HepG2 (cell line): ENCODE measurements at regions not wholly inside any gene's neighbourhood (a gene's known extent, or its start where the extent isn't known, plus 50 kb on each side); places are given as distances from the start of the nearest gene placed in this dataset.

Experiments used
- ATAC-seq: fragments of 200-7000 bp; cut with Tn5 transposase; 3 replicates; pipeline ENCODE4 v1.9.1; 2020; ENCODE audit warnings: mild to moderate bottlenecking, moderate library complexity
- BruUV-seq: library from RNA; stranded (reverse); fragments of 400-500 nt; replicated peaks from 2 replicates; lab custom pipeline; 2021; lab: Mats Ljungman, UMichigan
- CTCF ChIA-PET: fragments of 300-600 bp; formaldehyde crosslinking; extraction: SDS; loops from one replicate; lab custom pipeline; 2021; ENCODE audit warnings: low total read pairs, inconsistent platforms, low intra/inter-chr PET ratio; lab: Yijun Ruan, JAX
- POLR2A ChIA-PET: fragments of 350-600 bp; sonication (Branson Sonifier 250); formaldehyde crosslinking; loops from one replicate; lab custom pipeline; 2020; ENCODE audit warnings: antibody characterized with exemption, inconsistent platforms; lab: Yijun Ruan, JAX
- DNase-seq: peaks from one replicate; pipeline ENCODE4 v3.0.0-alpha.2; 2015; ENCODE audit warnings: low spot score
- FAIRE-seq: peaks from 3 replicates; lab custom pipeline; 2011; peaks lifted over from hg19 to GRCh38; lab: Jason Lieb, UNC
- H2AFZ ChIP-seq: one replicate; pipeline ENCODE4 v1.6.1; 2011; ENCODE audit warnings: low read length, inconsistent platforms
- H3K27ac ChIP-seq: fragments of 300-600 bp; 3 replicates; pipeline ENCODE4 v1.8.0; 2011; ENCODE audit warnings: mixed run types, mild to moderate bottlenecking, mixed read lengths, low read length, inconsistent platforms; ENCODE audit not compliant: insufficient read depth; ENCODE audit errors: extremely low read length
- H3K27me3 ChIP-seq, 2 experiments: fragments of 200-600 bp in 1 of 2; 2 replicates in 1 of 2; 3 replicates in 1 of 2; pipeline versions ENCODE4 v1.6.0 to v1.8.0; 2011; ENCODE audit warnings: low read length in 2 of 2, mild to moderate bottlenecking in 2 of 2, moderate library complexity in 2 of 2, inconsistent platforms in 1 of 2; ENCODE audit not compliant: insufficient read depth in 2 of 2, control insufficient read depth in 1 of 2
- H3K36me3 ChIP-seq, 2 experiments: fragments of 200-600 bp in 1 of 2; replicated peaks in 1 of 2; 2 replicates in 1 of 2; 3 replicates in 1 of 2; pipeline versions ENCODE4 v1.5.1 to v1.8.0; 2011; ENCODE audit warnings: low read length in 2 of 2, inconsistent platforms in 1 of 2; ENCODE audit not compliant: insufficient read depth in 2 of 2, control insufficient read depth in 1 of 2
- H3K4me1 ChIP-seq: 2 replicates; pipeline ENCODE4 v1.5.1; 2012; ENCODE audit warnings: low read length, inconsistent platforms; ENCODE audit not compliant: insufficient read depth
- H3K4me2 ChIP-seq: 2 replicates; pipeline ENCODE4 v1.6.0; 2011; ENCODE audit warnings: low read depth, low read length, inconsistent platforms
- H3K4me3 ChIP-seq, 3 experiments: fragments of 200-600 bp in 1 of 3; sonication (generic), shearing (Covaris generic) in 1 of 3; replicated peaks in 1 of 3; 2 replicates each; pipeline ENCODE4 v1.5.1; 2011 to 2016; ENCODE audit warnings: low read length in 3 of 3, inconsistent platforms in 2 of 3, low read depth in 2 of 3, mild to moderate bottlenecking in 2 of 3, control low read depth in 1 of 3, mixed read lengths in 1 of 3; ENCODE audit not compliant: insufficient read depth in 1 of 3
- H3K79me2 ChIP-seq: one replicate; pipeline ENCODE4 v1.6.1; 2011; ENCODE audit warnings: low read length, inconsistent platforms; ENCODE audit not compliant: insufficient read depth
- H3K9ac ChIP-seq: 2 replicates; pipeline ENCODE4 v1.6.0; 2011; ENCODE audit warnings: mild to moderate bottlenecking, low read depth, low read length, inconsistent platforms; ENCODE audit not compliant: insufficient read depth
- H3K9me3 ChIP-seq: 2 replicates; pipeline ENCODE4 v1.5.1; 2012; ENCODE audit warnings: mild to moderate bottlenecking, low read length
- H4K20me1 ChIP-seq: 2 replicates; pipeline ENCODE4 v1.6.0; 2011; ENCODE audit warnings: inconsistent platforms, mild to moderate bottlenecking, low read length, moderate library complexity; ENCODE audit not compliant: insufficient read depth
- HOXA7 ChIP-seq: sonication (generic); formaldehyde crosslinking; IDR thresholded peaks from 2 replicates; pipeline ENCODE4 v1.8.1; 2022; ENCODE audit warnings: mild to moderate bottlenecking, missing genetic modification reagents, moderate library complexity
- IRF2 ChIP-seq: IDR thresholded peaks from 2 replicates; pipeline ENCODE4 v1.6.1; 2018; ENCODE audit warnings: missing genetic modification reagents, missing compliant biosample characterization
- KAT8 ChIP-seq: IDR thresholded peaks from 2 replicates; pipeline ENCODE4 v1.6.1; 2016; ENCODE audit warnings: missing genetic modification reagents, missing compliant biosample characterization
- NCOR1 ChIP-seq: fragments of 200-600 bp; sonication (generic); IDR thresholded peaks from 2 replicates; pipeline ENCODE4 v1.7.0; 2017; ENCODE audit warnings: antibody characterized with exemption, low read length, borderline replicate concordance
- TEAD3 ChIP-seq: optimal IDR thresholded peaks from 2 replicates; pipeline ENCODE3; 2016; ENCODE audit warnings: borderline replicate concordance
- ZNF567 ChIP-seq: sonication (generic); formaldehyde crosslinking; IDR thresholded peaks from 2 replicates; pipeline ENCODE4 v1.8.1; 2023; ENCODE audit warnings: mild to moderate bottlenecking, missing genetic modification reagents, borderline replicate concordance
- ZNF781 ChIP-seq: sonication (generic); formaldehyde crosslinking; IDR thresholded peaks from 2 replicates; pipeline ENCODE4 v1.5.1; 2020; ENCODE audit warnings: borderline replicate concordance, mild to moderate bottlenecking, missing genetic modification reagents; ENCODE audit errors: not compliant biosample characterization
- ZSCAN20 ChIP-seq: sonication (generic); formaldehyde crosslinking; IDR thresholded peaks from 2 replicates; pipeline ENCODE4 v1.4.0; 2020; ENCODE audit warnings: missing genetic modification reagents, mild to moderate bottlenecking, borderline replicate concordance
- WGBS: methylation state at CpG from one replicate; pipeline ENCODE4 v1.1.6; 2017; ENCODE audit warnings: low lambda C conversion rate; 5-methylcytosine and 5-hydroxymethylcytosine counted together
- in situ Hi-C: cut with HindIII; loops from 2 replicates; pipeline ENCODE4 v1.10.0; 2017; ENCODE audit warnings: low pct_unique_long_range_greater_than_20kb; ENCODE audit not compliant: extremely low pct_ligation_motif_present
- intact Hi-C: fragments of 100-400 bp; cut with micrococcal nuclease; formaldehyde crosslinking; loops from one replicate; pipeline ENCODE4 v1.10.0; 2022; ENCODE audit not compliant: unreplicated experiment
- TF ChIP-seq, protein P1 (sequence below): IDR thresholded peaks from 2 replicates; pipeline ENCODE4 v1.4.0; 2020; ENCODE audit warnings: mild to moderate bottlenecking, missing genetic modification reagents
- TF ChIP-seq, protein P2 (sequence below): sonication (generic); formaldehyde crosslinking; IDR thresholded peaks from 2 replicates; pipeline ENCODE4 v1.4.0; 2020; ENCODE audit warnings: missing genetic modification reagents, borderline replicate concordance

DNA sequence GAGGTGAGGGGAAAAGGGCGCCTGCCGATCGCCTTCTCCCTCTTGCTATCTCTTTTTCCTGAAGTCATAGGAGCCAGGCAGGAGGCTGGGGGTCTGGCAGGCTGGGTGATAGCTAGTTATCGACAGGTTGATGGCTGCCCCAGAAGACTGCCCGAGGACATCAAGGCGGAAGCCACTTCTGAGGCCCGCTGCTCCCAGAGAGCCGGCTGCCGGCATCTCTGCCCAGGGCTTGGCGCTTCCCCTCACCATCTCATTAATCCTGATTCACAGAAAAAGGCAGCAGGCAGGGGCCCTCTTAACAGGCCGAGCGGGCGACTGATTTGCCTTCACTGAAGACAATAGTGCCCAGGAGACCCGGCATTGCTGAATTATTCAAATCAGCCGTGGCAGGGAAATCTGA lies 124.2 kb downstream of the MIAT start:
- H3K27ac ChIP-seq = no peak overlapping the region
- no peak overlapping the region for H2AFZ ChIP-seq
- H3K9me3 ChIP-seq = no peaks in the 10 kb centered on the region
- H3K4me3 ChIP-seq = no peak overlapping the region
- ChIA-PET CTCF (no interaction called here), POLR2A (no interaction called here)
- in situ Hi-C loops (no loop called here), intact Hi-C loops (no loop called here)
- H3K27me3 ChIP-seq = peaks cover 1 to 34% of the 10 kb centered on the region in 2 experiments; a peak in 4 of 5 replicates
- WGBS = 39% methylated on average over 9 of the region's 15 CpGs
- ATAC-seq (no peak), FAIRE-seq (no peak), DNase-seq (no peak)
- H3K4me2 ChIP-seq = no peak overlapping the region
- no peak overlapping the region for H3K9ac ChIP-seq
- H3K79me2 ChIP-seq = no peaks in the 10 kb centered on the region
- TF ChIP-seq IRF2 (CRISPR knock-in tag) (no peak), TEAD3 (no peak), HOXA7 (CRISPR knock-in tag) (no peak), KAT8 (CRISPR knock-in tag) (no peak), ZSCAN20 (CRISPR knock-in tag) (no peak), ZNF781 (CRISPR knock-in tag) (no peak), NCOR1 (no peak), ZNF567 (CRISPR knock-in tag) (no peak)
- TF ChIP-seq, protein P1, sequence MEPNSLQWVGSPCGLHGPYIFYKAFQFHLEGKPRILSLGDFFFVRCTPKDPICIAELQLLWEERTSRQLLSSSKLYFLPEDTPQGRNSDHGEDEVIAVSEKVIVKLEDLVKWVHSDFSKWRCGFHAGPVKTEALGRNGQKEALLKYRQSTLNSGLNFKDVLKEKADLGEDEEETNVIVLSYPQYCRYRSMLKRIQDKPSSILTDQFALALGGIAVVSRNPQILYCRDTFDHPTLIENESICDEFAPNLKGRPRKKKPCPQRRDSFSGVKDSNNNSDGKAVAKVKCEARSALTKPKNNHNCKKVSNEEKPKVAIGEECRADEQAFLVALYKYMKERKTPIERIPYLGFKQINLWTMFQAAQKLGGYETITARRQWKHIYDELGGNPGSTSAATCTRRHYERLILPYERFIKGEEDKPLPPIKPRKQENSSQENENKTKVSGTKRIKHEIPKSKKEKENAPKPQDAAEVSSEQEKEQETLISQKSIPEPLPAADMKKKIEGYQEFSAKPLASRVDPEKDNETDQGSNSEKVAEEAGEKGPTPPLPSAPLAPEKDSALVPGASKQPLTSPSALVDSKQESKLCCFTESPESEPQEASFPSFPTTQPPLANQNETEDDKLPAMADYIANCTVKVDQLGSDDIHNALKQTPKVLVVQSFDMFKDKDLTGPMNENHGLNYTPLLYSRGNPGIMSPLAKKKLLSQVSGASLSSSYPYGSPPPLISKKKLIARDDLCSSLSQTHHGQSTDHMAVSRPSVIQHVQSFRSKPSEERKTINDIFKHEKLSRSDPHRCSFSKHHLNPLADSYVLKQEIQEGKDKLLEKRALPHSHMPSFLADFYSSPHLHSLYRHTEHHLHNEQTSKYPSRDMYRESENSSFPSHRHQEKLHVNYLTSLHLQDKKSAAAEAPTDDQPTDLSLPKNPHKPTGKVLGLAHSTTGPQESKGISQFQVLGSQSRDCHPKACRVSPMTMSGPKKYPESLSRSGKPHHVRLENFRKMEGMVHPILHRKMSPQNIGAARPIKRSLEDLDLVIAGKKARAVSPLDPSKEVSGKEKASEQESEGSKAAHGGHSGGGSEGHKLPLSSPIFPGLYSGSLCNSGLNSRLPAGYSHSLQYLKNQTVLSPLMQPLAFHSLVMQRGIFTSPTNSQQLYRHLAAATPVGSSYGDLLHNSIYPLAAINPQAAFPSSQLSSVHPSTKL = no peak
- TF ChIP-seq, protein P2, sequence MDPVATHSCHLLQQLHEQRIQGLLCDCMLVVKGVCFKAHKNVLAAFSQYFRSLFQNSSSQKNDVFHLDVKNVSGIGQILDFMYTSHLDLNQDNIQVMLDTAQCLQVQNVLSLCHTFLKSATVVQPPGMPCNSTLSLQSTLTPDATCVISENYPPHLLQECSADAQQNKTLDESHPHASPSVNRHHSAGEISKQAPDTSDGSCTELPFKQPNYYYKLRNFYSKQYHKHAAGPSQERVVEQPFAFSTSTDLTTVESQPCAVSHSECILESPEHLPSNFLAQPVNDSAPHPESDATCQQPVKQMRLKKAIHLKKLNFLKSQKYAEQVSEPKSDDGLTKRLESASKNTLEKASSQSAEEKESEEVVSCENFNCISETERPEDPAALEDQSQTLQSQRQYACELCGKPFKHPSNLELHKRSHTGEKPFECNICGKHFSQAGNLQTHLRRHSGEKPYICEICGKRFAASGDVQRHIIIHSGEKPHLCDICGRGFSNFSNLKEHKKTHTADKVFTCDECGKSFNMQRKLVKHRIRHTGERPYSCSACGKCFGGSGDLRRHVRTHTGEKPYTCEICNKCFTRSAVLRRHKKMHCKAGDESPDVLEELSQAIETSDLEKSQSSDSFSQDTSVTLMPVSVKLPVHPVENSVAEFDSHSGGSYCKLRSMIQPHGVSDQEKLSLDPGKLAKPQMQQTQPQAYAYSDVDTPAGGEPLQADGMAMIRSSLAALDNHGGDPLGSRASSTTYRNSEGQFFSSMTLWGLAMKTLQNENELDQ (CRISPR knock-in tag) = no peak
- no TSS peak for BruUV-seq
- H3K36me3 ChIP-seq = no peaks in the 10 kb centered on the region
- no peaks in the 10 kb centered on the region for H3K4me1 ChIP-seq
- H4K20me1 ChIP-seq = no peaks in the 10 kb centered on the region
